T-helper 17 cell (primary cell): ENCODE measurements at regions not wholly inside any gene's neighbourhood (a gene's known extent, or its start where the extent isn't known, plus 50 kb on each side); places are given as distances from the start of the nearest gene placed in this dataset.

Experiments used
- ATAC-seq: fragments of 150-1000 bp; cut with Tn5 transposase; 2 replicates; pipeline ENCODE4 v1.10.0; 2021; ENCODE audit warnings: mild to moderate bottlenecking, moderate library complexity
- DNase-seq, 3 donors: peaks; one replicate each; pipeline versions ENCODE4 v3.0.0 to v3.0.0-alpha.2; 2020 to 2021
- H3K9me3 ChIP-seq: one replicate; pipeline ENCODE4 v1.7.0; 2013; ENCODE audit warnings: low read length, mild to moderate bottlenecking; ENCODE audit not compliant: control insufficient read depth, poor library complexity, severe bottlenecking
- H3K27ac Mint-ChIP-seq: one replicate; pipeline ENCODE4 v1.8.0; 2022; ENCODE audit warnings: mild to moderate bottlenecking, moderate library complexity, mixed read lengths
- H3K27me3 Mint-ChIP-seq: one replicate; pipeline ENCODE4 v1.8.0; 2022; ENCODE audit warnings: mixed read lengths
- H3K36me3 Mint-ChIP-seq: one replicate; pipeline ENCODE4 v1.8.0; 2022; ENCODE audit warnings: low read depth, mixed read lengths
- H3K4me1 Mint-ChIP-seq: one replicate; pipeline ENCODE4 v1.8.0; 2022; ENCODE audit warnings: mild to moderate bottlenecking, mixed read lengths
- H3K4me3 Mint-ChIP-seq: one replicate; pipeline ENCODE4 v1.8.0; 2022; ENCODE audit warnings: mild to moderate bottlenecking, moderate library complexity, mixed read lengths

- Mint-ChIP-seq H3K4me3 (no peak overlapping the region), H3K36me3 (no peaks in the 10 kb centered on the region), H3K27me3 (no peaks in the 10 kb centered on the region), H3K27ac (no peak overlapping the region), H3K4me1 (no peaks in the 10 kb centered on the region)
- no peaks in the 10 kb centered on the region for H3K9me3 ChIP-seq
- ATAC-seq (no peak), DNase-seq (no peak)
Observed at GRCh38 chr2:78093436-78093835, 571.3 kb upstream of the LRRTM4 start.

GRCh38 chr2:78109272-78109671 lies 587.1 kb upstream of the LRRTM4 start:
- DNase-seq (no peak), ATAC-seq (no peak)
- Mint-ChIP-seq H3K4me1 (no peaks in the 10 kb centered on the region), H3K36me3 (no peaks in the 10 kb centered on the region), H3K4me3 (no peak overlapping the region), H3K27ac (no peak overlapping the region), H3K27me3 (no peaks in the 10 kb centered on the region)
- peaks cover 4% of the 10 kb centered on the region for H3K9me3 ChIP-seq

- H3K9me3 ChIP-seq: no peaks in the 10 kb centered on the region
- ATAC-seq (no peak), DNase-seq (no peak)
- no peak overlapping the region for H3K4me3 Mint-ChIP-seq
- H3K36me3 Mint-ChIP-seq: no peaks in the 10 kb centered on the region
- no peaks in the 10 kb centered on the region for H3K27me3 Mint-ChIP-seq
- H3K27ac Mint-ChIP-seq: no peak overlapping the region
- no peaks in the 10 kb centered on the region for H3K4me1 Mint-ChIP-seq
Observed at GRCh38 chr2:78115291-78115690, 593.1 kb upstream of the LRRTM4 start.

- no peaks in the 10 kb centered on the region for H3K9me3 ChIP-seq
- no peak overlapping the region for H3K27ac Mint-ChIP-seq
- no peak overlapping the region for H3K4me3 Mint-ChIP-seq
- DNase-seq (no peak), ATAC-seq (no peak)
- H3K27me3 Mint-ChIP-seq: no peaks in the 10 kb centered on the region
- no peaks in the 10 kb centered on the region for H3K4me1 Mint-ChIP-seq
- no peaks in the 10 kb centered on the region for H3K36me3 Mint-ChIP-seq
Observed at GRCh38 chr2:78118037-78118436, 595.9 kb upstream of the LRRTM4 start.

- DNase-seq: no peak
- no peaks in the 10 kb centered on the region for H3K36me3 Mint-ChIP-seq
- H3K4me3 Mint-ChIP-seq: no peak overlapping the region
- H3K9me3 ChIP-seq: no peaks in the 10 kb centered on the region
- H3K27me3 Mint-ChIP-seq: no peaks in the 10 kb centered on the region
- H3K27ac Mint-ChIP-seq: no peak overlapping the region
- no peaks in the 10 kb centered on the region for H3K4me1 Mint-ChIP-seq
- ATAC-seq: no peak
Observed at GRCh38 chr2:78120275-78120674, 598.1 kb upstream of the LRRTM4 start.

- no peak overlapping the region for H3K27ac Mint-ChIP-seq
- ATAC-seq (no peak), DNase-seq (no peak)
- no peaks in the 10 kb centered on the region for H3K36me3 Mint-ChIP-seq
- no peaks in the 10 kb centered on the region for H3K27me3 Mint-ChIP-seq
- no peaks in the 10 kb centered on the region for H3K9me3 ChIP-seq
- no peaks in the 10 kb centered on the region for H3K4me1 Mint-ChIP-seq
- no peak overlapping the region for H3K4me3 Mint-ChIP-seq
Observed at GRCh38 chr2:78125042-78125441, 602.9 kb upstream of the LRRTM4 start.

GRCh38 chr2:78127424-78127823 lies 605.2 kb upstream of the LRRTM4 start:
- no peak overlapping the region for H3K27ac Mint-ChIP-seq
- H3K4me1 Mint-ChIP-seq: no peaks in the 10 kb centered on the region
- no peak overlapping the region for H3K4me3 Mint-ChIP-seq
- no peak for DNase-seq
- ATAC-seq: no peak
- no peaks in the 10 kb centered on the region for H3K9me3 ChIP-seq
- H3K27me3 Mint-ChIP-seq: no peaks in the 10 kb centered on the region
- H3K36me3 Mint-ChIP-seq: no peaks in the 10 kb centered on the region

- Mint-ChIP-seq H3K4me1 (no peaks in the 10 kb centered on the region), H3K4me3 (no peak overlapping the region), H3K27ac (no peak overlapping the region), H3K36me3 (no peaks in the 10 kb centered on the region), H3K27me3 (no peaks in the 10 kb centered on the region)
- DNase-seq: no peak
- no peaks in the 10 kb centered on the region for H3K9me3 ChIP-seq
- no peak for ATAC-seq
Observed at GRCh38 chr2:78132391-78133370, 610.5 kb upstream of the LRRTM4 start.

- DNase-seq (no peak), ATAC-seq (no peak)
- H3K4me3 Mint-ChIP-seq: no peak overlapping the region
Observed at GRCh38 chr2:78145395-78145996, 623.3 kb upstream of the LRRTM4 start.

GRCh38 chr2:78145997-78146722 lies 624.0 kb upstream of the LRRTM4 start:
- H3K27me3 Mint-ChIP-seq: no peaks in the 10 kb centered on the region
- ATAC-seq (no peak), DNase-seq (no peak)
- H3K4me3 Mint-ChIP-seq: no peak overlapping the region
- H3K27ac Mint-ChIP-seq: no peak overlapping the region
- H3K9me3 ChIP-seq: no peaks in the 10 kb centered on the region
- H3K4me1 Mint-ChIP-seq: no peaks in the 10 kb centered on the region
- no peaks in the 10 kb centered on the region for H3K36me3 Mint-ChIP-seq

More at GRCh38 chr2:78145395-78145996, 623.3 kb upstream of the LRRTM4 start:
- H3K36me3 Mint-ChIP-seq: no peaks in the 10 kb centered on the region
- no peaks in the 10 kb centered on the region for H3K4me1 Mint-ChIP-seq
- no peak overlapping the region for H3K27ac Mint-ChIP-seq
- H3K27me3 Mint-ChIP-seq: no peaks in the 10 kb centered on the region
- no peaks in the 10 kb centered on the region for H3K9me3 ChIP-seq

GRCh38 chr2:78147466-78147865 lies 625.3 kb upstream of the LRRTM4 start:
- H3K4me1 Mint-ChIP-seq: no peaks in the 10 kb centered on the region
- no peak for ATAC-seq
- no peaks in the 10 kb centered on the region for H3K36me3 Mint-ChIP-seq
- no peak overlapping the region for H3K4me3 Mint-ChIP-seq
- H3K27ac Mint-ChIP-seq: no peak overlapping the region
- H3K27me3 Mint-ChIP-seq: no peaks in the 10 kb centered on the region
- no peak for DNase-seq
- H3K9me3 ChIP-seq: no peaks in the 10 kb centered on the region

- no peak overlapping the region for H3K4me3 Mint-ChIP-seq
- H3K4me1 Mint-ChIP-seq: no peaks in the 10 kb centered on the region
- H3K9me3 ChIP-seq: no peaks in the 10 kb centered on the region
- H3K36me3 Mint-ChIP-seq: no peaks in the 10 kb centered on the region
- no peaks in the 10 kb centered on the region for H3K27me3 Mint-ChIP-seq
- no peak for ATAC-seq
- DNase-seq: no peak
- no peak overlapping the region for H3K27ac Mint-ChIP-seq
Observed at GRCh38 chr2:78154586-78154985, 632.4 kb upstream of the LRRTM4 start.

- no peak overlapping the region for H3K4me3 Mint-ChIP-seq
- H3K36me3 Mint-ChIP-seq: no peaks in the 10 kb centered on the region
- no peaks in the 10 kb centered on the region for H3K27me3 Mint-ChIP-seq
- DNase-seq (no peak), ATAC-seq (no peak)
- no peaks in the 10 kb centered on the region for H3K4me1 Mint-ChIP-seq
- H3K9me3 ChIP-seq: no peaks in the 10 kb centered on the region
- H3K27ac Mint-ChIP-seq: no peak overlapping the region
Observed at GRCh38 chr2:78162202-78162601, 640.0 kb upstream of the LRRTM4 start.
